Tibial nerve (tissue), 4 donors: ENCODE measurements at regions not wholly inside any gene's neighbourhood (a gene's known extent, or its start where the extent isn't known, plus 50 kb on each side); places are given as distances from the start of the nearest gene placed in this dataset.

Experiments used
- DNase-seq, 2 donors: peaks; one replicate each; pipeline ENCODE4 v3.0.0-alpha.2; 2019; ENCODE audit warnings: low spot score in 2 of 2
- H3K27ac ChIP-seq, 4 donors: fragments of 200-600 bp; sonication (generic) in 3 of 4; one replicate each; pipeline ENCODE4 v1.5.1; 2017 to 2019; ENCODE audit warnings: mild to moderate bottlenecking in 1 of 4
- H3K27me3 ChIP-seq, 2 donors: fragments of 200-600 bp; sonication (generic) in 1 of 2; one replicate each; pipeline versions ENCODE4 v1.5.1 to v1.6.0; 2017 to 2019
- H3K36me3 ChIP-seq, 3 donors: fragments of 200-600 bp; sonication (generic); one replicate each; pipeline ENCODE4 v1.5.1; 2018 to 2019
- H3K4me1 ChIP-seq, 4 donors: fragments of 200-600 bp; sonication (generic) in 3 of 4; one replicate each; pipeline ENCODE4 v1.5.1; 2017 to 2019
- H3K4me3 ChIP-seq, 4 donors: fragments of 200-600 bp; sonication (generic) in 3 of 4; one replicate each; pipeline ENCODE4 v1.5.1; 2017 to 2019; ENCODE audit warnings: mild to moderate bottlenecking in 1 of 4, moderate library complexity in 1 of 4
- H3K9me3 ChIP-seq, 4 donors: fragments of 200-600 bp; sonication (generic) in 3 of 4; one replicate each; pipeline ENCODE4 v1.5.1; 2017 to 2019
- CTCF ChIP-seq, 5 experiments: fragments of 200-600 bp in 3 of 5; fragments of 450-650 bp in 2 of 5; sonication (generic) in 3 of 5; IDR thresholded peaks; one replicate each; pipeline ENCODE4 v1.5.1; 2016 to 2019; ENCODE audit warnings: antibody characterized with exemption in 5 of 5, mild to moderate bottlenecking in 3 of 5, moderate library complexity in 2 of 5
- EP300 ChIP-seq, 2 donors: sonication (generic); formaldehyde crosslinking; IDR thresholded peaks; one replicate each; pipeline ENCODE4 v1.6.1; 2017; ENCODE audit warnings: antibody characterized with exemption in 2 of 2, mild to moderate bottlenecking in 1 of 2
- POLR2A ChIP-seq, 2 donors: fragments of 450-650 bp; IDR thresholded peaks; one replicate each; pipeline ENCODE4 v1.6.1; 2017; ENCODE audit warnings: antibody characterized with exemption in 2 of 2, mild to moderate bottlenecking in 2 of 2, moderate library complexity in 2 of 2
- WGBS, 2 donors: methylation state at CpG; one replicate each; pipeline ENCODE4 v1.1.5; 2018; 5-methylcytosine and 5-hydroxymethylcytosine counted together

GRCh38 chr12:5200278-5201087 is 156.8 kb downstream of the KCNA5 start:
- peak in 1 of 2 donors; percentile 19 for DNase-seq
- WGBS, 2 donors = 23% methylated on average over 14 of the region's 14 CpGs
- H3K9me3 ChIP-seq = no peaks in the 10 kb centered on the region

GRCh38 chr12:5201554-5202218 is 158.0 kb downstream of the KCNA5 start:
- Histone ChIP-seq H3K4me3 (no peak overlapping the region), H3K36me3 (no peaks in the 10 kb centered on the region), H3K27me3 (no peaks in the 10 kb centered on the region), H3K9me3 (no peaks in the 10 kb centered on the region), H3K27ac (no peak overlapping the region), H3K4me1 (peaks cover 0 to 7% (median 0%) of the 10 kb centered on the region in 4 donors)
- DNase-seq = no peak
- TF ChIP-seq POLR2A (IDR thresholded peaks at IDR 0.05) (no peak), EP300 (IDR thresholded peaks at IDR 0.05) (no peak), CTCF (IDR thresholded peaks at IDR 0.05) (no peak)
- 71 to 76% methylated on average over 15 to 18 of the region's 18 CpGs for WGBS, 2 donors

More at GRCh38 chr12:5200278-5201087, 156.8 kb downstream of the KCNA5 start:
- TF ChIP-seq CTCF (IDR thresholded peaks at IDR 0.05) = peak; percentile 23 to 52 (median 34)
- TF ChIP-seq EP300 (IDR thresholded peaks at IDR 0.05) = no peak
- no peak for TF ChIP-seq POLR2A (IDR thresholded peaks at IDR 0.05)
- peaks cover 0 to 7% (median 0%) of the 10 kb centered on the region in 4 donors for H3K4me1 ChIP-seq
- no peaks in the 10 kb centered on the region for H3K36me3 ChIP-seq
- H3K27me3 ChIP-seq = no peaks in the 10 kb centered on the region
- H3K4me3 ChIP-seq = no peak overlapping the region
- H3K27ac ChIP-seq = no peak overlapping the region

GRCh38 chr12:5203274-5203673 is 159.6 kb downstream of the KCNA5 start:
- H3K36me3 ChIP-seq = no peaks in the 10 kb centered on the region
- H3K4me1 ChIP-seq = peaks cover 0 to 7% (median 0%) of the 10 kb centered on the region in 4 donors
- H3K27me3 ChIP-seq = no peaks in the 10 kb centered on the region
- H3K27ac ChIP-seq = no peak overlapping the region
- no peaks in the 10 kb centered on the region for H3K9me3 ChIP-seq
- DNase-seq = no peak
- TF ChIP-seq CTCF (IDR thresholded peaks at IDR 0.05) = no peak
- no peak for TF ChIP-seq EP300 (IDR thresholded peaks at IDR 0.05)
- no peak overlapping the region for H3K4me3 ChIP-seq
- WGBS, 2 donors = 0% methylated on average over 1 of the region's 1 CpG

- no peaks in the 10 kb centered on the region for H3K9me3 ChIP-seq
- no peaks in the 10 kb centered on the region for H3K27me3 ChIP-seq
- H3K4me1 ChIP-seq = peaks cover 0 to 7% (median 0%) of the 10 kb centered on the region in 4 donors
- no peak for DNase-seq
- TF ChIP-seq POLR2A (IDR thresholded peaks at IDR 0.05) = no peak
- no peak for TF ChIP-seq EP300 (IDR thresholded peaks at IDR 0.05)
- no peak for TF ChIP-seq CTCF (IDR thresholded peaks at IDR 0.05)
- H3K36me3 ChIP-seq = no peaks in the 10 kb centered on the region
- WGBS, 2 donors = 90 to 91% methylated on average over 4 of the region's 4 CpGs
- H3K27ac ChIP-seq = no peak overlapping the region
- no peak overlapping the region for H3K4me3 ChIP-seq
Observed at GRCh38 chr12:5203720-5204119, 160.0 kb downstream of the KCNA5 start.

- no peak for DNase-seq
- H3K9me3 ChIP-seq = no peaks in the 10 kb centered on the region
- H3K4me3 ChIP-seq = no peak overlapping the region
- WGBS, 2 donors = 56 to 63% methylated on average over 4 of the region's 4 CpGs
- TF ChIP-seq EP300 (IDR thresholded peaks at IDR 0.05) (no peak), POLR2A (IDR thresholded peaks at IDR 0.05) (no peak), CTCF (IDR thresholded peaks at IDR 0.05) (no peak)
- H3K27ac ChIP-seq = no peak overlapping the region
- H3K4me1 ChIP-seq = peaks cover 0 to 7% (median 0%) of the 10 kb centered on the region in 4 donors
- no peaks in the 10 kb centered on the region for H3K36me3 ChIP-seq
- no peaks in the 10 kb centered on the region for H3K27me3 ChIP-seq
Observed at GRCh38 chr12:5204271-5204670, 160.6 kb downstream of the KCNA5 start.
